Activated CD4-positive, CD25-positive, alpha-beta regulatory T cell treated with anti-CD3 and anti-CD28 coated beads, Interleukin-2, amount 50 U/mL, for 24 hours (primary cell): ENCODE measurements at regions not wholly inside any gene's neighbourhood (a gene's known extent, or its start where the extent isn't known, plus 50 kb on each side); places are given as distances from the start of the nearest gene placed in this dataset.
"Not testable (repeated sequence)": the region's sequence is repeated elsewhere in the genome, so short reads cannot be mapped to it uniquely, and the experiment has no call there.

Experiments used
- ATAC-seq, 2 donors: fragments of 150-1000 bp; cut with Tn5 transposase; one replicate each; pipeline ENCODE4 v1.10.0; 2021; ENCODE audit warnings: mild to moderate bottlenecking in 1 of 2, moderate library complexity in 1 of 2

GRCh38 chr5:124614836-124615385, 131.5 kb downstream of the ZNF608 start:
- no peak for ATAC-seq

GRCh38 chr5:124614105-124614504, 132.3 kb downstream of the ZNF608 start:
- ATAC-seq = no peak

GRCh38 chr5:124613273-124613953, 133.0 kb downstream of the ZNF608 start:
- ATAC-seq = no peak

DNA sequence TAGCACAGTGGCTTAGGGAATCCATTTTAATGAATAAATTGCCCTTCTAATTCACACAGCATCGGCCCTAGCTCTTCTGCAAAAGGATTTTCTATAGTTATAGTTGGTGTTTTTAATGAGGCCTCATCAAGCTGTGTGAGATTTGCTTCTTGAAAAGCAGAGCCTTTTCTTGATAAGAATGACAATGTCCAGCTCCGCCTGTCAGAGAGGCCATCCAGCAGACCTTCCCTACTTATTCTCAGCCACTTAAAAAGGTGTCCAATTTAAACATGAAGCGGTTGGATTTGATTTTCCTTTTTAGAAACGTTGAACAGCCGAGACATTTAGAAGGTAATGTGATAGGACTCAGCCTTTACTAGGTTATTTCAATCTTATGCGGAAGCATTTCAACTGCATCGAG, 134.4 kb downstream of the ZNF608 start:
- ATAC-seq = no peak

GRCh38 chr5:124611262-124611661, 135.2 kb downstream of the ZNF608 start:
- not testable (repeated sequence) for ATAC-seq

- not testable (repeated sequence) for ATAC-seq
These were observed 136.8 kb downstream of the ZNF608 start for GRCh38 chr5:124609685-124610084.

DNA sequence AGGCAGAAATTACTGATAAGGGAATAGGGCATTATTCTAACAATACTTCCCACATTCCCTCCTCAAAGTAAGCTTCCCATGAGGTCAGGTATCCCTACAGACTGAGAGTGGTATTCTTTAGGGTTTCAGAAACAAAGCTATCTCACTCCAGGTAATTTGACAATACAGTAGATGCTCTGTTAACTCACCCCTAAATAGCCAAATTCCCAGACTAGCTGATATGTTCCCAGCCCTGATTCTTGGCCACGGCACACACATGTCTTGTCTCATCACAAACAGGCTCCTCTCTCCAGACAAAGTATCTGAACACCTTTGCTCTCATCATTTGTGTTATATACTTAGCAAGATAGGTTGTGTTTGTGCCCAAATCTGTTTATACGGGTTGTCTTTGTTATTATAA, 139.9 kb downstream of the ZNF608 start:
- no peak for ATAC-seq

GRCh38 chr5:124606093-124606492, 140.3 kb downstream of the ZNF608 start:
- ATAC-seq = no peak

GRCh38 chr5:124605541-124605940, 140.9 kb downstream of the ZNF608 start:
- no peak for ATAC-seq

DNA sequence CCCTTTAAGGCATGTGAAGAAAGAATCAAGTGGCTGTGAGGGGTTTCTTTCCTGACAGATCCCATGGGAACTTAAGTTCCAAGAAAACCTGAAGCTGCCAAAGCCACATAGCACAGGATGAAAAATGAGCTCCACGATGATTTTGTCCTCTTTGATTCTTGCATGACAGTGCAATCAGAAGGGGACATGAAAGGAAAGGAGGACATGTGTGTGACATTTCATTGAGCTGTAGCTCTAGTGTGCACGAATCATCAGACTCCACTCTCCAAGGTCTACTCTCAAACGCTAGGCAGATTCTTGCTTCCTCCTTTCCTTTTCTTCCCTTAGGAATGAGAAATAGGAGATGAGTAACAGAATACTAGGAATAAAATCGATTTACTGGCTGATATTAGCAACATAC, 142.0 kb downstream of the ZNF608 start:
- no peak for ATAC-seq

GRCh38 chr5:124602925-124603650, 143.4 kb downstream of the ZNF608 start:
- no peak for ATAC-seq

DNA sequence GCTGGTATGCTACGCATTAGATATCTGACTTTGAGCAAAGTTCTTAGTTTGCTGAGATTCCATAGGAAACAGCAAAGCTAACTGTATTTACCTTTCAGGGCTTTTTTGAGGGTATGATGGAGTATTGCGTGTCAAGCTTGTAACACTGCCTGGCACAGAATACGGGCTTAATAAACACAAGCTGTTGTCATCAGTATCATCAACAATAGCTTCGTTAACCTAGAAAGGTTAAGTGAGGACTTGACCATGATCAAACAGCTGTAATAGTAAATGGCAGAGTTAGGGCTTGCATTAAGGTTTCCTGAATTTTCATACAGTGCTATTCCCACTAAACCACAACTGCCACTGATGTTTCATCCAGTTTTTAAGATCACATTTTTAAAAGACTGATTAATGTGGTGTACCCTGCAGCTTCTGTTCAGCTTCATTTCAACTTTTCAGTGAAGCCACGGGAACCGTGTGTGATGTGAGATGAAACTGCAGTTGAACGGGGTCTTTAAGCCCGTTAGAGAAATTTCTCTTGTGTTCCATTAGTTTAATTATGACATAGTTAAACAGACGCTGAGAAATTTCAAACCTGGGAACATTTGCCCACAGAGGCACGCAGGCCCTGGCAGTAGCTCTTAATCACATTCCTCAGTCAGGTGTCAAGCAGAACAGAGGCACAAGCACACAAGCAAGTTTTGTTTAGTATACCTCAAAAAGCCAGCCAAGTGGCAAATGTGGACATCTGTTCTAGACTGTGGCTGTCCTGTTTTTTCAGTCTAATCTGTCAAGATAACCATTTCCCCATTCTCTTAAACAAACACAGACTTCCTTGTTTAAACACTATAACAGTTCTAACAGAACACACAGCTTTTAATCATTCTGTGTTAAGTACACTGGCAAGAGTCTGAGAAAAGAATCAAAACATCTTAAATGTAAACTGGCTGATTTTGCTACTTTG, 147.1 kb downstream of the ZNF608 start:
- ATAC-seq = no peak

GRCh38 chr5:124596595-124597421, 149.6 kb downstream of the ZNF608 start:
- no peak for ATAC-seq

DNA sequence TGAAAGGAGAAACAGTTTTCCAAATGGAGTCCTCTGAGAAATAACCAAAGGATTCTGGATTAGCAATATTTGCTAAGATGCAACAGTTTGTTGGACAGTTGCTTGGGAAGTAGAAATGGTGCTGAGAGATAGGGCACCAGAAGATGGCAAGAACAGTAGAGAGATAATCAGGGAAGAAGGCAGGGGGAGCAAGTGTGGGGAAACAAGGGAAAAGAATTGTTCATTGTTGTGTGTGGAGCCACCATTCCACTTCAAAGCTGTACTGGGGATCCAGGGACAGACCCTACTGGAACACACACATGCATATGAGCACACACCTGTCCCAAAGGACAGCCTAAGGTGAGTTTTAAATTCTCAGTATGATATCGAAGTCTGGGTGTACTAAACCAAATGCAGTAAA, 152.5 kb downstream of the ZNF608 start:
- ATAC-seq = no peak

- ATAC-seq = no peak
These were observed 153.5 kb downstream of the ZNF608 start for GRCh38 chr5:124592891-124593290.

GRCh38 chr5:124591583-124591982, 154.9 kb downstream of the ZNF608 start:
- no peak for ATAC-seq

GRCh38 chr5:124590686-124591085, 155.8 kb downstream of the ZNF608 start:
- no peak for ATAC-seq

DNA sequence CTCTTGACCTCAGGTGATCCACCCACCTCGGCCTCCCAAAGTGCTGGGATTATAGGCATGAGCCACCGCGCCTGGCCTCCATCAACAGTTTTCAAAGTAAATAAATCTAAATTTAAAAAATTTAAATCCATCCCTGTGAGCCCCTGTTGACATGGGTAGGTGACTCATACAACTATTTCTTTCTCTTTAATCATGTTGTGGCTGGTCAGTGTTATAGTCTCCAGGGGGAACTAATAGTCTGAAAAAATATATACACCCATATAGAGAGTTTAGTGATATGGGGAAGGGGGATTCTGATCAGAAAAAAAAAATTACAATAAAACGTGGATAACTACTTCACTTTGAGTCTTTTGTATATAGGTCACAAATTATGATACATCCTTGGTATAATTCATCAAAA, 159.2 kb downstream of the ZNF608 start:
- ATAC-seq = no peak

DNA sequence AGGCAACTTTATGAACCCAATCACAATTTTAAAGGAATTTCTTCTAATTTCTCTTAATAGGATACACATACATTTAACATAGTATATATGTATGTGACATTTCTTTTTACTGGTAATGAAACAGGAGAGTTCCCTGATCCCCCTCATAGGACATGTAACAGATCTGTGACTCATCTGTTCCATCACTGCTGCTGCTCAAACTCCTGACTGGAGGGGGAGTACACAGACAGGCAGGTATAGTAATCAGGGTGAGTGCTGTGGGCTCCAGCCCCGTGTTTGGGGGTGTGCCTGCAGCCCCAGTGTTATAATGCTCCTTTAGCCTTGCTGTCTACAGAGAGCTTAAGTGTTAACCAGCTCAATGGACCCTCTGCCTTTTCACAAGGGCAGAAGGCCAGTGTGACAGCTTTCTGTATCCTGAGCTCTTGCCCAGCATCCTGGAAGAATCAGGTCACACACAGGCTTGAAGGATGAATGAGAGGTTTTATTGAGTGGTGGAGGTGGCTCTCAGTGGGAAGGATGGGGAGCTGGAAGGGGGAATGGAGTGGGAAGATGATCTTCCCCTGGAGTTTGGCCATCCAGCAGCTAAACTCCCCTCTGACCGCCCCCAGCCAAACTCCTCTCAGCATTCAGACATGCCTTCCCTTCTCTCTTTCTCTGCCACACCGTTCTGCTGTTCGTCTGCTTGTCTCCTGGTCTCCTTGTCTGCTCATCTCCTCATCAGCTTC, 161.3 kb downstream of the ZNF608 start:
- ATAC-seq = no peak

GRCh38 chr5:124583469-124584350, 162.7 kb downstream of the ZNF608 start:
- peak; percentile 88 to 93 for ATAC-seq

- ATAC-seq = no peak
These were observed 163.9 kb downstream of the ZNF608 start for GRCh38 chr5:124582561-124582840.
